ENCODE measurements at regions not wholly inside any gene's neighbourhood (a gene's known extent, or its start where the extent isn't known, plus 50 kb on each side); places are given as distances from the start of the nearest gene placed in this dataset.

- TF ChIP-seq POLR2AphosphoS5 (IDR thresholded peaks at IDR 0.05; ENCODE audit: low read depth, low read length) (no peak), REST (IDR thresholded peaks at IDR 0.05; ENCODE audit: insufficient read depth in 1 of 2, low read depth in 2 of 2, low read length in 2 of 2) (no peak), TAF1 (IDR thresholded peaks at IDR 0.05; ENCODE audit: borderline replicate concordance, insufficient read depth, low read length) (no peak)
Measured at GRCh38 chr9:88712484-88712883, 177.5 kb downstream of the NXNL2 start.

Data from PFSK-1 (cell line).